GM12878 (cell line): ENCODE measurements at regions not wholly inside any gene's neighbourhood (a gene's known extent, or its start where the extent isn't known, plus 50 kb on each side); places are given as distances from the start of the nearest gene placed in this dataset.
"Not testable (repeated sequence)": the region's sequence is repeated elsewhere in the genome, so short reads cannot be mapped to it uniquely, and the experiment has no call there.

ENCODE experiments used
- ATAC-seq: fragments of 200-7000 bp; cut with Tn5 transposase; 3 replicates; pipeline ENCODE4 v1.9.1; 2020; ENCODE audit warnings: mild to moderate bottlenecking, moderate library complexity
- BruUV-seq: library from RNA; stranded (reverse); fragments of 400-500 nt; replicated peaks from 2 replicates; lab custom pipeline; 2021; lab: Mats Ljungman, UMichigan
- CTCF ChIA-PET: fragments of 300-600 bp; sonication (Branson Sonifier 250); formaldehyde crosslinking; extraction: SDS; loops from one replicate; lab custom pipeline; 2021; ENCODE audit warnings: inconsistent platforms; lab: Yijun Ruan, JAX
- POLR2A ChIA-PET: fragments of 350-600 bp; formaldehyde crosslinking; extraction: SDS; loops from one replicate; lab custom pipeline; 2021; ENCODE audit warnings: inconsistent platforms; lab: Charles Lee
- RAD21 ChIA-PET: fragments of 300-600 bp; sonication (Branson Sonifier 250); formaldehyde crosslinking; loops from one replicate; lab custom pipeline; 2023; ENCODE audit warnings: antibody characterized with exemption; ENCODE audit not compliant: unreplicated experiment; lab: Charles Lee
- SMC1A ChIA-PET: fragments of 300-600 bp; sonication (Branson Sonifier 250); formaldehyde crosslinking; loops from one replicate; lab custom pipeline; 2023; ENCODE audit not compliant: unreplicated experiment, uncharacterized antibody; lab: Charles Lee
- DNase-seq: peaks from one replicate; pipeline ENCODE4 v3.0.0-alpha.2; 2011; ENCODE audit warnings: low read depth, low spot score
- FAIRE-seq: peaks from 3 replicates; lab custom pipeline; 2011; peaks lifted over from hg19 to GRCh38; lab: Jason Lieb, UNC
- H2AFZ ChIP-seq: 2 replicates; pipeline ENCODE4 v1.6.0; 2011; ENCODE audit warnings: low read depth, low read length, control low read depth; ENCODE audit not compliant: control insufficient read depth
- H3K27ac ChIP-seq: 2 replicates; pipeline ENCODE4 v1.5.1; 2011; ENCODE audit warnings: control low read depth; ENCODE audit not compliant: control insufficient read depth, insufficient read depth
- H3K27me3 ChIP-seq, 2 experiments: replicated peaks in 1 of 2; 2 replicates each; pipeline versions ENCODE4 v1.6.0 to v1.6.1; 2011; ENCODE audit warnings: low read length in 1 of 2; ENCODE audit not compliant: control insufficient read depth in 2 of 2, insufficient read depth in 2 of 2
- H3K36me3 ChIP-seq, 2 experiments: 2 replicates each; pipeline ENCODE4 v1.5.1; 2011; ENCODE audit warnings: low read length in 1 of 2; ENCODE audit not compliant: control insufficient read depth in 2 of 2, insufficient read depth in 2 of 2
- H3K4me1 ChIP-seq: 2 replicates; pipeline ENCODE4 v1.6.1; 2011; ENCODE audit warnings: mild to moderate bottlenecking, low read length, moderate library complexity, mixed read lengths; ENCODE audit not compliant: control insufficient read depth, insufficient read depth
- H3K4me2 ChIP-seq: 2 replicates; pipeline ENCODE4 v1.6.0; 2011; ENCODE audit warnings: control low read depth; ENCODE audit not compliant: control insufficient read depth, insufficient read depth
- H3K4me3 ChIP-seq: fragments of 200-600 bp; sonication (generic); 2 replicates; pipeline ENCODE4 v1.5.1; 2016
- H3K79me2 ChIP-seq: 2 replicates; pipeline ENCODE4 v1.6.0; 2011; ENCODE audit warnings: low read length; ENCODE audit not compliant: control insufficient read depth, insufficient read depth
- H3K9ac ChIP-seq: 2 replicates; pipeline ENCODE4 v1.8.0; 2011; ENCODE audit warnings: low read length, control low read depth, mixed read lengths; ENCODE audit not compliant: control insufficient read depth, insufficient read depth
- H3K9me3 ChIP-seq: replicated peaks from 3 replicates; pipeline ENCODE4 v1.5.1; 2011; ENCODE audit warnings: mild to moderate bottlenecking, low read length; ENCODE audit not compliant: control insufficient read depth, insufficient read depth
- H4K20me1 ChIP-seq: 2 replicates; pipeline ENCODE4 v1.6.0; 2011; ENCODE audit not compliant: control insufficient read depth, insufficient read depth
- WGBS: methylation state at CpG from one replicate; pipeline ENCODE4 v1.1.6; 2016; ENCODE audit warnings: low lambda C conversion rate; ENCODE audit not compliant: insufficient replicate concordance, insufficient coverage; ENCODE audit errors: missing lambda C conversion rate; 5-methylcytosine and 5-hydroxymethylcytosine counted together
- in situ Hi-C: fragments of 300-500 bp; cut with MboI; formaldehyde crosslinking; loops from 9 replicates; pipeline ENCODE4 v1.14.3; 2018; ENCODE audit warnings: mixed read lengths
- intact Hi-C: fragments of 100-400 bp; cut with micrococcal nuclease; formaldehyde crosslinking; loops from one replicate; pipeline ENCODE4 v1.14.2; 2022; ENCODE audit not compliant: unreplicated experiment

GRCh38 chr15:20040691-20041090, 500.9 kb downstream of the GOLGA6L6 start:
- H3K4me3 ChIP-seq, H3K9ac ChIP-seq, H4K20me1 ChIP-seq, DNase-seq, SMC1A ChIA-PET, intact Hi-C loops, FAIRE-seq, RAD21 ChIA-PET, CTCF ChIA-PET, H3K27ac ChIP-seq, H3K79me2 ChIP-seq, H2AFZ ChIP-seq, H3K36me3 ChIP-seq, BruUV-seq, POLR2A ChIA-PET, H3K27me3 ChIP-seq, H3K4me2 ChIP-seq, H3K4me1 ChIP-seq, ATAC-seq, in situ Hi-C loops, H3K9me3 ChIP-seq: not testable (repeated sequence)
- 14% methylated on average over 1 of the region's 1 CpG for WGBS

DNA sequence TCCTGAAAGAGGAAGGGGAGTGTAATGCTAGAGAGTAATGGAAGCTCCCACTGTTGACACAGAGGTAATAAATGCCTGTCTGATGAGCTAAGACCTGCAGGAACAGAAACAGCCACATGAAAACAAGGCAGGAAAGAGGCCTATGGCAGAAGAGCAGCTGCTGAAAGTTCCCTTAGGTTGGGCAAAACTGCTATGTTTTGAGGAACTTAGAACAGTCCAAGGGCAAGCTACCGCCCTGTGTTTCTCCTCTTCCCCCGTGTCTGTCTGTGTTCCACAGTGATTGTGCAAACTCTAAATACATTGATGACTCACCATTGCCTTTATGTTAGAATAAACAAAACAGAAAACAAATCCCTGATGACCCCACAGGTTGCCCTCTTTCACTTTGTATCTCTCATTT, 516.6 kb downstream of the GOLGA6L6 start:
- CTCF ChIA-PET = not testable (repeated sequence)

DNA sequence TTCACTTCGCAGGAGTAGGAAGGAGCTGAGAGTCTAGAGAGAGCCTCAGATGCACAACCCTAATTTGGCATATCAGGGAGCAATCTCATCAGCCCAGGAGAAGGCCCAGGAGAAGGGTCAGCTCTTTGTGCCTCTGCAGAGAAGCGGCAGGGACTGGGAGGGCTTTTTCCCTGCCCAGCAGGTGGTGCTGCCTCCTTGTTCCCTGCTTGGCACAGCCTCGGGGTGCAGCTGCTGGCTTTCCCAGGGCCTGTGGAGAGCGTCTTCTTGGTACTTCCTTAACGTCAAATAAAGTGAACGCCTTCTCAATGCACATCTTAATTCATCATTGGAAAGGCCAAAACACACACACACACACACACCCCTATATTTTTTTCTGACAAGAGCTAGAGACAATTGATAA, 519.3 kb downstream of the GOLGA6L6 start:
- H2AFZ ChIP-seq, POLR2A ChIA-PET, H3K4me3 ChIP-seq, FAIRE-seq, RAD21 ChIA-PET, H4K20me1 ChIP-seq, BruUV-seq, H3K9ac ChIP-seq, H3K4me2 ChIP-seq, H3K4me1 ChIP-seq, SMC1A ChIA-PET, H3K27ac ChIP-seq, ATAC-seq, intact Hi-C loops, H3K79me2 ChIP-seq, DNase-seq, H3K36me3 ChIP-seq, H3K9me3 ChIP-seq, in situ Hi-C loops, H3K27me3 ChIP-seq, CTCF ChIA-PET: not testable (repeated sequence)
- 0% methylated on average over 1 of the region's 6 CpGs for WGBS

More for the DNA sequence above, 516.6 kb downstream of the GOLGA6L6 start:
- H3K36me3 ChIP-seq, POLR2A ChIA-PET, H3K27me3 ChIP-seq, H3K9ac ChIP-seq, H3K4me2 ChIP-seq, H3K9me3 ChIP-seq, H3K4me3 ChIP-seq, RAD21 ChIA-PET, DNase-seq, FAIRE-seq, H2AFZ ChIP-seq, ATAC-seq, in situ Hi-C loops, H3K27ac ChIP-seq, H4K20me1 ChIP-seq, H3K4me1 ChIP-seq, SMC1A ChIA-PET, BruUV-seq, intact Hi-C loops, H3K79me2 ChIP-seq: not testable (repeated sequence)
- no CpG with 5 or more reads among the region's 2 CpGs for WGBS

GRCh38 chr15:20021351-20021750, 520.2 kb downstream of the GOLGA6L6 start:
- H3K9ac ChIP-seq, CTCF ChIA-PET, H3K27me3 ChIP-seq, H4K20me1 ChIP-seq, H3K4me3 ChIP-seq, H3K9me3 ChIP-seq, RAD21 ChIA-PET, POLR2A ChIA-PET, SMC1A ChIA-PET, DNase-seq, intact Hi-C loops, FAIRE-seq, in situ Hi-C loops, H2AFZ ChIP-seq, H3K79me2 ChIP-seq, H3K4me1 ChIP-seq, H3K4me2 ChIP-seq, H3K36me3 ChIP-seq, BruUV-seq, H3K27ac ChIP-seq: not testable (repeated sequence)
- ATAC-seq = peak; percentile 47; the same call in 1 of the 3 replicates
- 0% methylated on average over 1 of the region's 7 CpGs for WGBS
